ENCODE measurements at regions not wholly inside any gene's neighbourhood (a gene's known extent, or its start where the extent isn't known, plus 50 kb on each side); places are given as distances from the start of the nearest gene placed in this dataset.

DNA sequence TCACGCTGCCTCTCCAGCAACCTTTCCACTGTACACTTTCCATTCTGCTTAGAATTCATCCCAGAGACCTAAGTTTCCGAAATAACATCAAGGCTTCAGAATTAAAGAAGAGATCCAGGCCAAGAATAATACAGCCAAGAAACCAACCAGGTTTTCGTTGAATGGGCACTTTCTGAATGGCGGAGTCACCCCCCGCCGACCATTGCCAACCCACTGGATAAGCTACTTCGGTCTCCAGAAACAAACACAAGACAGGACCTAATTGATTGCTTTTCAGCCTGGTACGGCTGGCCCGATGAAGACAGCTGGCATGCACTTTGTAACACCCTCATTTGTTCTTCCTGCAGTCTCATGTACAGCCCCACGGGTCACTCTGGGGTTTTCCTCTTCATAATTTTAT, 308.1 kb upstream of the ZFHX3 start:
- no peaks in the 10 kb centered on the region for H3K27me3 ChIP-seq (ENCODE audit: control insufficient read depth, insufficient read depth, low read length, poor library complexity, severe bottlenecking)
- Mint-ChIP-seq H3K4me3 (no peak overlapping the region), H3K9me3 (no peaks in the 10 kb centered on the region), H3K36me3 (ENCODE audit: low read depth) (no peaks in the 10 kb centered on the region), H3K4me1 (peaks cover 34% of the 10 kb centered on the region), H3K27me3 (ENCODE audit: insufficient read depth) (peaks cover 12% of the 10 kb centered on the region), H3K27ac (no peak overlapping the region)
- H3K36me3 ChIP-seq (ENCODE audit: control insufficient read depth, insufficient read depth, low read length): no peaks in the 10 kb centered on the region
- TF ChIP-seq, protein P1, sequence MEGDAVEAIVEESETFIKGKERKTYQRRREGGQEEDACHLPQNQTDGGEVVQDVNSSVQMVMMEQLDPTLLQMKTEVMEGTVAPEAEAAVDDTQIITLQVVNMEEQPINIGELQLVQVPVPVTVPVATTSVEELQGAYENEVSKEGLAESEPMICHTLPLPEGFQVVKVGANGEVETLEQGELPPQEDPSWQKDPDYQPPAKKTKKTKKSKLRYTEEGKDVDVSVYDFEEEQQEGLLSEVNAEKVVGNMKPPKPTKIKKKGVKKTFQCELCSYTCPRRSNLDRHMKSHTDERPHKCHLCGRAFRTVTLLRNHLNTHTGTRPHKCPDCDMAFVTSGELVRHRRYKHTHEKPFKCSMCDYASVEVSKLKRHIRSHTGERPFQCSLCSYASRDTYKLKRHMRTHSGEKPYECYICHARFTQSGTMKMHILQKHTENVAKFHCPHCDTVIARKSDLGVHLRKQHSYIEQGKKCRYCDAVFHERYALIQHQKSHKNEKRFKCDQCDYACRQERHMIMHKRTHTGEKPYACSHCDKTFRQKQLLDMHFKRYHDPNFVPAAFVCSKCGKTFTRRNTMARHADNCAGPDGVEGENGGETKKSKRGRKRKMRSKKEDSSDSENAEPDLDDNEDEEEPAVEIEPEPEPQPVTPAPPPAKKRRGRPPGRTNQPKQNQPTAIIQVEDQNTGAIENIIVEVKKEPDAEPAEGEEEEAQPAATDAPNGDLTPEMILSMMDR (conservative IDR thresholded peaks at IDR 0.05): no peak
- no peak overlapping the region for H3K27ac ChIP-seq (ENCODE audit: low read depth, low read length)
- no peak overlapping the region for H3K4me3 ChIP-seq (ENCODE audit: low read length)
- H3K9ac ChIP-seq (ENCODE audit: extremely low read depth, low read length, poor library complexity, severe bottlenecking): no peak overlapping the region
- 90 to 92% methylated on average over 9 to 10 of the region's 10 CpGs for WGBS, 2 experiments (ENCODE audit: insufficient coverage in 1 of 2, insufficient read length in 1 of 2)
- H3K4me1 ChIP-seq (ENCODE audit: control insufficient read depth, insufficient read depth, low read length): peaks cover 6% of the 10 kb centered on the region
- DNase-seq: no peak
- H3K9me3 ChIP-seq (ENCODE audit: control insufficient read depth, low read length): no peaks in the 10 kb centered on the region

DNA sequence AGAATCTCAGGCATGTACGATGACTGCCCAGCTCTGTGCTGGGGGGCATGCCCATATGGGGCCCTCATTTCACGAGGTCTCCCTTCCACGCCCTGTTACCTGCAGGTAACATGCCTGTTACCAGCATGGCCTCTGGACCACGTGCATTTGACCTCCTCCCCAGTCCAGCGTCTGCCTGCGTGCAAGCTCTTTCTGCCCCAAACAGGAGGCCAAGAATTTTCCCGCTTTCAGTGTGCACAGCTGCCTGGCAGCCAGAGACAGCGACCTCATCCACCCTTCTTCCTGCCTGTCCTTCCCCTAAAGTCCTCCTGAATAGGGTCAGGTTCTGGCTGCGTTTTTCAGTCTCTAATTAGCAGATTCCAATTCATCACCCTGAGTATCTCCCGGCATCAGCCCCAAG, 306.5 kb upstream of the ZFHX3 start:
- H3K27ac Mint-ChIP-seq: no peak overlapping the region
- H3K9me3 ChIP-seq (ENCODE audit: control insufficient read depth, low read length): no peaks in the 10 kb centered on the region
- peaks cover 9% of the 10 kb centered on the region for H3K4me1 ChIP-seq (ENCODE audit: control insufficient read depth, insufficient read depth, low read length)
- H3K27me3 ChIP-seq (ENCODE audit: control insufficient read depth, insufficient read depth, low read length, poor library complexity, severe bottlenecking): no peaks in the 10 kb centered on the region
- peaks cover 43% of the 10 kb centered on the region for H3K4me1 Mint-ChIP-seq
- H3K27me3 Mint-ChIP-seq (ENCODE audit: insufficient read depth): peaks cover 12% of the 10 kb centered on the region
- TF ChIP-seq, protein P1 (conservative IDR thresholded peaks at IDR 0.05): no peak
- H3K36me3 ChIP-seq (ENCODE audit: control insufficient read depth, insufficient read depth, low read length): no peaks in the 10 kb centered on the region
- H3K27ac ChIP-seq (ENCODE audit: low read depth, low read length): no peak overlapping the region
- no peak overlapping the region for H3K9ac ChIP-seq (ENCODE audit: extremely low read depth, low read length, poor library complexity, severe bottlenecking)
- WGBS, 2 experiments (ENCODE audit: insufficient coverage in 1 of 2, insufficient read length in 1 of 2): 36 to 73% methylated on average over 5 to 10 of the region's 10 CpGs
- no peaks in the 10 kb centered on the region for H3K9me3 Mint-ChIP-seq
- H3K4me3 Mint-ChIP-seq: no peak overlapping the region
- H3K4me3 ChIP-seq (ENCODE audit: low read length): no peak overlapping the region
- DNase-seq: no peak
- H3K36me3 Mint-ChIP-seq (ENCODE audit: low read depth): no peaks in the 10 kb centered on the region

- Histone ChIP-seq H3K27ac (ENCODE audit: low read depth, low read length) (no peak overlapping the region), H3K9me3 (ENCODE audit: control insufficient read depth, low read length) (no peaks in the 10 kb centered on the region), H3K4me3 (ENCODE audit: low read length) (no peak overlapping the region), H3K36me3 (ENCODE audit: control insufficient read depth, insufficient read depth, low read length) (no peaks in the 10 kb centered on the region), H3K9ac (ENCODE audit: extremely low read depth, low read length, poor library complexity, severe bottlenecking) (no peak overlapping the region), H3K27me3 (ENCODE audit: control insufficient read depth, insufficient read depth, low read length, poor library complexity, severe bottlenecking) (no peaks in the 10 kb centered on the region), H3K4me1 (ENCODE audit: control insufficient read depth, insufficient read depth, low read length) (peaks cover 16% of the 10 kb centered on the region)
- Mint-ChIP-seq H3K4me1 (peaks cover 50% of the 10 kb centered on the region), H3K27ac (no peak overlapping the region), H3K27me3 (ENCODE audit: insufficient read depth) (peaks cover 13% of the 10 kb centered on the region), H3K36me3 (ENCODE audit: low read depth) (no peaks in the 10 kb centered on the region), H3K9me3 (no peaks in the 10 kb centered on the region), H3K4me3 (no peak overlapping the region)
- DNase-seq: no peak
- TF ChIP-seq, protein P1 (conservative IDR thresholded peaks at IDR 0.05): no peak
- WGBS, 2 experiments (ENCODE audit: insufficient coverage in 1 of 2, insufficient read length in 1 of 2): 85 to 87% methylated on average over 17 to 18 of the region's 18 CpGs
Measured at GRCh38 chr16:73350707-73351452, 303.0 kb upstream of the ZFHX3 start.

All from endodermal cell (in vitro differentiated cells).